Activated CD4-positive, alpha-beta T cell treated with anti-CD3 and anti-CD28 coated beads for 48 hours (primary cell): ENCODE measurements at regions not wholly inside any gene's neighbourhood (a gene's known extent, or its start where the extent isn't known, plus 50 kb on each side); places are given as distances from the start of the nearest gene placed in this dataset.
"Not testable (repeated sequence)": the region's sequence is repeated elsewhere in the genome, so short reads cannot be mapped to it uniquely, and the experiment has no call there.

ENCODE experiments used
- DNase-seq: peaks from one replicate; pipeline ENCODE4 v3.0.0-alpha.2; 2020

DNA sequence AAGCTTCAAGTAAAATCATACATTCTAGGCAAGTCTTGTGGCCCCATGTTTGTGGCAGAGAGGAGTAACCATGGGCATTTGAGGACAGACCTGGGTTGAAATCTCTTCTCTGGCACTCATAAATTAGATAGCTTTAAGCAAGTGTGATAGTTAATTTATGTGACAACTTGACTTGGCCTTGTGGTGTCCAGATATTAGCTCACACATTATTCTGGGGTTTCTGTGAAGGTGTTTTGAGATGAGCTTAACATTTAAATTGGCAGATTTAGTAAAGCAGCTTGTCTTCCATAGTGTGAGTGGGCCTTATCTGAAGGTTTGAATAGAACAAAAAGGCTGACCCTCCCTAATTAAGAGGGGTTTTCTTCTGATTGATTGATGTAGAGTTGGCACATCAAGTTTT, 161.4 kb upstream of the SPRY2 start:
- DNase-seq, result no peak

DNA sequence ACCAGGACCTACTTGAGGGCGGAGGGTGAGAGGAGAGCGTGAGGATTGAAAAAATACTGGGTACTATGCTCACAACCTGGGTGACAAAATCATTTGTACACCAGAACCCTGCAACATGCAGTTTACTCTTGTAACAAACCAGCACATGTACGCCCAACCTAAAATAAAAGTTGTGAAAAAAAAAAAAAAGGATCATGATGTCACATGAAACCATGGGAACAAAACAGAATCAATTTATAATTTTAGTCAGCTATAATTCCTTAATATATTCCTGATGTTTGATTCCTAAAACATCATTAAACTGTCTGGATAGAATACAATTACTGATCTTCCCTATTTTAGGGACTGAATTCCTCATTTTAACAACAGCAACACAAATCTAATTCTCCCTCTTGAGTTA, 160.6 kb upstream of the SPRY2 start:
- DNase-seq, result no peak

DNA sequence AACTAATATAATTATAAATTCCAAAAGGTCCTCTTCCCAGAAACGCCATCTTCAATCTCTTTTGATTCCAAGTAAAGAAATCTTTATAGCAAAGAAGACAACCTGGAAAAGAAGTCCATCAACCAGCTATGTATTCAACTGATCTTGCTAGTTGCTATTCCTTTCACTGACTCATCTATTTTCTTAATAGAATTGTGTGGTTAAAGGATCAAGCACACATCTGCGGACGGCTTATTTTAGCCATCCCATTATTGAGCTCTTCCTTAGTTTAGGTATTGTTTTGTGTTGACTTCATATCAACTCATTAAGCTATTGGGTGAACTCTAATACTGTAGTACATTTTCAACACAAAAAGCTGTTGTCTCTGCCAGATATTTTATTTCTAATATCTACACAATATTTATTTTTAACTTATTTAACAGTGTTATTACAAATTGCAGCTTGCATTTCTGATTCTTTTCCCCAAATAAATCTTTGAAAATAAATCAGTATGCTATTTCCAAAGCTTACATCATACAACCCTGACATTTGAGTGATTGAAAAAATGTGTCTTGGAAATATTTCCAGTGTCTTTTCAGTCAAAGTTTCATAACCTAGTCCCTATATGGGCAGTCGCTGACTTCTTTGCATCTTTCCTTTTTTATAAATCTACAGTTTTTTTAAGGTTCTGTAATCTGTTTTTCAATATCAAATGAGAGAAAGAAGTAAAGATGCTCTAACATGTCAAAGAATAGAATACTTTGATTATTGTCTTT, 158.8 kb upstream of the SPRY2 start:
- DNase-seq, result no peak

DNA sequence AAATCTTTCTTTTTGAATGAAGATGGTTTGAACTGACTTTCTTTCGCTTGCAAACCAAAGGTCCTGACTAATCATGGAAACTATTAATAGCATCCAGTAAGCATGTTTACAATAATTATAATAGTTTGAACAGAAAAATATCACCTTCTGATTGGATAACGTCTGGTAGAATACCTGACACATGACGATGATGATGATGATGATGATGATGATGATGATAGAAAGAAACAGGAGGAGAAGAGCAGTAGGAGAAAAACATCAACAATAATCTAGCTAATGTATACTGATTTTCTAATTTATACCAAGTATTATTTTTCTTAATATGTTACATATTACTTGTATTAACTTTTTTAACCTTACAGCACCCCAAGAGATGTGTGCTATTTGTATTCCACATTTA, 157.5 kb upstream of the SPRY2 start:
- DNase-seq, result no peak

DNA sequence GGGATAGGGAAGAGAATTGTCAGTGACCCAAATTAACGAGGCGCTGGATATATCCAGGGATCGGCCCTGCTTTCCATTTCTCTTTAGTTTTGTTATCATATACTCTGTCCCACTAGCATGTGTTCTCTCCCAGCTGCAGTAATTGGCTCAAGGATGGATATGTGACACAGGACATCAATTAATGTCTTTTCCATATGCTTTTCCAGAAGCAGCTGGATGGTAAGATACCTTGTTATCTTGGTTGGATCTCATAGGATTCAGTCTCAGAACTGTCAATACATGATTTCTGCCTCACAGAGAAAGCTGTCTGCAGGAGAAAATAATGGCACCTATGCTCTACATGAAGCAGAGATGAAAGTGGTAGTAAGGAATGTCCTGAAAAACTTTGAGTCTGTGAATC, 157.1 kb upstream of the SPRY2 start:
- DNase-seq, result no peak

DNA sequence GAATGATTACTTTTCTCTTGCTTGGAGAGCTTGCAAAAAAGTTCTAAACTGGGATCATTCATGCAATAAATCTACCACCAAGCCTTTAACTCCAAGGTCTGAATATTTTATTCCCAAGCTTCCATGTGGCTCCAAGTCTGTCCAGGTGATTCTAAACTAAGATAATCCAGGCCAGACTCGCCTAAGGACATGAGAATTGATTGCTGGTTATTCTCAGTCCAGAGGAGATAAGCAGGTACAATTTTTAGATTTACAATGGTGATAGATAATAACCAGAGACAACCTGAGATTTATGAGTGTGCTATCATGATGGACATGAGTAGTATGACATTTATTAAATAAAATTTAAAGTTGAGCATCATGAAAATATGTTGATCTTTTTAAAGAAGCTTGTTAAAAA, 156.5 kb upstream of the SPRY2 start:
- DNase-seq, result no peak

DNA sequence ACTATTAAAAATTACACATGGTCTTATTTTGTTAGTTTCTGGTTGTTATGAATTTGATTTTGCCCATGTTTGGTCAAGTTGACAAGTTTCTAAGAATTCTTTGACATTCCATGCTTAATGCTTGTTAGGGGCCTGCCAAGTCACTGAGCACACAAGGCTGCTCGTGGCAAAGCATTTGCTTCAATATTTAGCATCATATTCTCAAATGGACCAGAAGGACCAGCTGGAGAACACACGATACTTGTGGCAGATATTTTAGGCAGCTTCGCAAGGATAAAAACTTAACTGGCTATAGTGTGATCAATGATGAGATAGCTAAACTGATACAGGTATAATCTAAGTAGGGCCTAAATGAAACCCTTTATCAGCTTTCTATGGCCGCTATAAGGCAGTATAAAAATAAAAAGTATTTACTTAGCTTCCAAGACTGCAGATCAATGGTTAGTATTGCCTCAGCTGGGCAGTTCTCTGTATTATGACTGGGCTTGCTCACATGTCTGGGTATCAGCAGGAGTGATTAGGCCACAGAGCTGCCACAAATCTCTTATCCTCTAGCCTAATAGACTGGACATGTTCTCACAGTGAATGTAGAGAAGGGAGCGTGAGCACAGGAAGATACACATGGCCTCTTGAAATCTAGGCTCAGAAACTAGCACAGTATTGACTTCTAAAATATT, 155.9 kb upstream of the SPRY2 start:
- no peak for DNase-seq

DNA sequence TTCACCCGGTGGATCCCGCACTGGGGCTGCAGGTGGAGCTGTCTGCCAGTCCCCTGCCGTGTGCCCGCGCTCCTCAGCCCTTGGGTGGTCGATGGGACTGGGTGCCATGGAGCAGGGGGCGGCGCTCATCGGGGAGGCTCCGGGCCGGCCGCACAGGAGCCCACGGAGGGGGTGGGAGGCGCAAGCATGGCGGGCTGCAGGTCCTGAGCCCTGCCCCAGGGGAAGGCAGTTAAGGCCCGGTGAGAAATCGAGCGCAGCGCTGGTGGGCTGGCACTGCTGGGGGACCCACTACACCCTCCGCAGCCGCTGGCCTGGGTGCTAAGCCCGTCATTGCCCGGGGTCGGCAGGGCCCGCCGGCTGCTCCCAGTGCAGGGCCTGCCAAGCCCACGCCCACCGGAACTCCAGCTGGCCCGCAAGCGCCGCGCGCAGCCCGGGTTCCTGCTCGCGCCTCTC, 149.6 kb upstream of the SPRY2 start:
- not testable (repeated sequence) for DNase-seq

DNA sequence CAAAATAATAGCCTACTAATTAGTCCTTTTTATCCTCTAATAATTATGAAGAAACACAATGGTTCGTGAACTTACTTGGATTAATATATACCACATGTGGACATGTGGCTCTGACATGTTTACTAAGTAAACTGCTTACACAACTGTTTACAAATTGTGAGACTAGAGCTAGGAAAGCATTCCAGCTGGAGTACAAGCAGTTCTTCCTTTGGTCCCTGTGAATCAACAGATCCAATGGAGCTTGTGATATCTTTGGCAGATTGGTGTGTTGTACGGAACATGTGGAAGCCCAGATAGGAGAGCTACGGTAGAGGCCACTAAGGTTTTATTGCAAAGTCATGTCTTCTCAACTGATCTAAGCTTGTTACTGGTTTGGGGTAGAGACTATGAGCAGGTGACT, 145.5 kb upstream of the SPRY2 start:
- no peak for DNase-seq

DNA sequence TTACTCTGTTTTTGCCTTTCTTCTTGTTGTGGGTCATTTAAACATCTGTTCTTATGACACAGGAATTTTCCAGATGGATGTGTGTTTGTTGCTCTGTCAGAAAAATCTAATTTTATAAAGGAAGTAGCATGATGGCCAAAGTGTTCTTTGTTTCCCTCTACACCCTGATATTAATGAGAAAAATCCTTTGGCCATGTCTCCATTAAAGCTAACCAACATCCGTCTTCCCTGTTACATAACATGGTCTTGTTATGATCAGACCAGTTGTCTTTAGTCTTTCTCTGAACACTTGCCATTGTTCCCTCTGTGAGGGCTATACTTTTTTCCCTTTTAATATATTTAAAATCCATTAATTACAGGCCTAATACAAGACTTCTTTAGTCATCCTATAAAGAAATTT, 142.2 kb upstream of the SPRY2 start:
- no peak for DNase-seq

DNA sequence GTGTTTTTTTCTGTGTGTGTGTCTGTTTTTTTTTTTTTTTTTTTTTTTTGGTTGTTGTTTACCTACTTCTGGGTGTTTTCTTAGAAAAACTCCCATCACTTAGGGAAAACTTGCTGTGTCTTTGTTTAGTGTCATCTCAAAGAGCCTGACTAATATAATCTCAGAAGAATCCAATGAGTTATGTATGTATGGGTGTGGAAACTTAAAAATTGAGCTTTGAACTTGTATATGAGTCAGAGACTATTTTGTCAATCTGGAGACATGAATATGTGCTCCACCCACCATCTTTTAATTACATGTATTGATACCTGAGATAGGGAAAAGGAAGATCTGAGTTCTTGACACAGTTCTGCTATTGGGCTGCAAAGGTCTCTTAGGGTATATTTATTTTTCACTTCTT, 140.7 kb upstream of the SPRY2 start:
- no peak for DNase-seq

DNA sequence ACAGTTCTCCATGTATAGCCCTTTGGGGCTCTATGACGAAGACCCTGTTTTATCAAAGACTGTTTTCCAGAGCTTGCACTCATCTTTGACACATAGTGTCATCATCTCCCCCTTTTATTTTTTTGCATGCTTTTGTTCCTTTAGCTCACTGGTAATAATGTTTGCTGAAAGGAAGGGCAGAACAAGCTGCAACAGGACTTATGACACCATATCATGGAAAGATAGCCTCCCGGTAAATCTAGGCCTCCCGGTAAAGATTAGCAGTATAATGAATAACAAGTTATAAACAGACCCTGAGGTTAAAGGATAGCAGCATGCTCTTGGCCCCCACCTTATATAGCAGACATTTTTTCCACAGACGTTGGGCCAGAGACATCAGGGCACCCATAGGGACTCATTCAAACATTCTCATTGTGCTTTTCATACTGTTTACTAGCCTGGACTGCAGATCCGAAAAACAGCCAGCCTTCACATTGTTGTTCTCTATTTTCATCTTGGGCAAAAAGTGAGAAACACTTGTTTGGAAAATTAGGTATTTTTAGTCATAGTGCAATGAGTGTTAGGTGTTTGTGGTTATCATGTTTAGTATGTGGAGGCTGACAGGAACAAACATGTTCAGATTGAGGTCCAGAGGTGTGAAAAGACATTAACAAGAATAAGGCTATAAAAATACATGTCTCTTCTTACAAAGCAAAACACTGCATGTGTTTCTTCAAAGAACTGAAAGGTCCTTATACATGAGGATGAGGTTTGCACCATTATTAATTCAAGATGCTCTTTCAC, 136.9 kb upstream of the SPRY2 start:
- no peak for DNase-seq

DNA sequence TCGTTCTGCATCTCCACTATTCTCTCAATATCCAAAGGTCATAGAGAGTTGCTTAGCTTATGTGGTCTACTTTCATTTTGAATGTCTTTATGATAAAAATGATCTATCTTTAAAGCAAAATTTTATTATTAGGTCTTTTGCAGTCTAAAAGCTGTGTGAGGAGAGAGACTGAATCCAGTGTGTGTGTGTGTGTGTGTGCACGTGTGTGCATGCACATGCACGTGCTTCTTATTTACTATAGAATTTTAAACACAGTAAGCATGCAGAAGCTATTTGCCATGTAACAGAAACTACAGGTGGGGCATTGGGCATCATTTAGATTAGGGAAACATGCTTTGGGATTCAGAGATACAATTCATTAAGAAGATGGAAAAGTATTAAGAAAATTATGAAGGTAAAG, 136.0 kb upstream of the SPRY2 start:
- DNase-seq, result no peak

DNA sequence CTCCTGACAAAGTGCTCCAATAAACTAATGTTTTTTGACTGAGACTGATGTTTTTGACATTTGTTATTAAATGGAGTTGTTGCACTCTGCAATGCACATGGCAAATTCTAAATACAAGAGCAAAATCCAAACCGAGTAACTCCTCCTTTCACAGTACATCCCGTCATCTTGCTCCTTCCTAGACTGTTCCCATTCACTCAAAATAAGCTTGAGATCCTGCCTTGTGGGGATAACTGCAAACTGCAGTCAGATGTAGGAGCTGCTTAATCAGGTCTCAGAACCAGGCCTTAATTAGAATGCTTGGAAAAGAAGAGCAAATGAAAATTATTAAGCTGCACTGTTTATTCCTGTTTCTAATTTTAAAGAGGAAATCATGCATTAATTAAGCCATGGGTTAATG, 134.8 kb upstream of the SPRY2 start:
- DNase-seq, result no peak

DNA sequence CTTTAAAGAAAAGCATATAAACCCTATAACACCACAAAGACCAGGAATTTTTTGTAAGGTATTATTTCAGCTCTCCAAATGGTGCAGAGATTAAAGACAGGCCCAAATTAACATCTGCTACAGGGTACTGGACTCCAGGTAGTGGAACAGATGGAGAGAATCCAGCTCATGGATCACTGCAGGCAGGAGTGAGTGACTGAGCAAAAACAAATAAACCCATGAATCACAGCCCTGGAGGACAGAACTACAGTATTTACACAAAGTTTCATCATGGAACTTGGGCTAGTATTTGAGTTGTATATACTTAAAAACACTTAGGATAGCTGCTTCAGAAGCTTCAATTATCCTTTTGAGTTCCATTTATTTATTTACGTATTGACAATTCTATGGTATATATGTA, 132.8 kb upstream of the SPRY2 start:
- no peak for DNase-seq

DNA sequence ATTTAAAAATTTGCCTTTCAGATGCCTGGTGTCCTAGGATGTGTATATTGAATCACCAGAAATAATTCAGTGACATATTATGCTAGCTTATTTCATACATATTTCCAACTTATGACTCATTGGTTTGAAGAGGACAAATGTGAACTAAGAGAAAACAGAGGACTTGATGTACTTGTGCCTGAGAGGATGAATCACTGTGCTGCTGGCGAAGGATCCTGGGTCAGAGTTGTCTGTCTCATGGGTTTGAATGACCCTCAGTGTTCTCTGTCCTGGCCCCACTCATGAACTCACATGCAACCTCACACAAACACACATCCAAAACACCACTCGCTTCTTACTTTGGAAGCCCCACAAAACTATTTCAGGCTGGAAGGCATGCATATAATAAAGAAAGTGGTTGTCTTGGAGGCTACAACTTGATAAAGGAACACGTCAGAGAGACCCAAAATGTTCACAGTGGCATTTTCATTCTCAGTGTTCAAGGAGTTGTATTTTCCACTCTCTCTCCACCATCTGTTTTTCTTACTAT, 129.0 kb upstream of the SPRY2 start:
- DNase-seq, result no peak

DNA sequence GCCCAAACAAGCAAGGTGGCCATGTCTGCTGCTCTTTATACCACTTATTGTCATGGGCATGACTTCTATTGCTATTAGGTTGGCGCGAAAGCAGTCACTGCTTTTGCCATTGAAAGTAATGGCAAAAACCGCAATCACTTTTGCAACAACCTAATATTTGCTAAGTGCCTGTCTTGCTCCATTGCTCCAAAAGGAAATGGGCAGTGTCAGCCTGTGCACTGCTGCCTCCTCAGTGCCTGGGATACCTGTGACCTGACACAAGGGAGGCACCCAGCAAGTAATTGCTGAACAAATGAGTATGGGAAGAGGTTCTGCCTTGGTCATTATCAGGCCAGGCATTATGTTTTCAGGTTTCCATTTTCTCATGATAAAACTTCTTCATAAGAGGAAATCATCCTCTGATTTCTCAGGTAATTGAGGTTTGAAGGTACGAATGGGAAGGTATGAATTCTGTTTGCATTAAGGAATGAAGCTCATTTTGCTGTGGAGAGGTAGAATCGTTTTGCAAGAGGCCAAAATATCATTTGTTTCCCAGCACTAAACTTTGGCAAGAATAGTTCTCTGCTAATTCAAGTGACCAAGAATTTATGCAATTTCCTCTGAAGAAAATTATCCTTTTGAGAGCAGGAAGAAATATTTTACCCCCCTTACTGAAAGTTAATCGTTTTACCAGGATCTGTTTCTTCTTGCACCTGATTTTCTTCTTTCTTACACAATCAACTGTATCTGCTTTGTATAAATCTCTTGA, 128.4 kb upstream of the SPRY2 start:
- DNase-seq, result no peak

DNA sequence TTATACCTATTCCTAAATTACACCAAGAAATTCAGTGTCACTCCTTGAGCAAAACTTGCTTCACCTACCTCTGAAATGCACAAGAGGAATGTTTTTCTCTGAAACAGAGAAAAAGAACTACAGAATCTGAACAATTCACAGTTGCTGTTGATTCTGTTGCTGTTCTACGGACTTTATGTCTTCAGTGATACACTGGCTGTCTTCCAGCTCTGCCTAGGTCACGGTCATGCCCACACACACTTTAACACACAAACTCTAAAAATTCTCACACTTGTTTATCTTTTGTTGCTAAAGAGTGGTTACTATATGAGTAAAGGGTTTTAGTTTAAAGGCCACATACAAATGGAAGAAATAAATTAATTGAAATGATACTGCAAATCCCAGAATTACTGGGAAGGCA, 124.4 kb upstream of the SPRY2 start:
- no peak for DNase-seq

DNA sequence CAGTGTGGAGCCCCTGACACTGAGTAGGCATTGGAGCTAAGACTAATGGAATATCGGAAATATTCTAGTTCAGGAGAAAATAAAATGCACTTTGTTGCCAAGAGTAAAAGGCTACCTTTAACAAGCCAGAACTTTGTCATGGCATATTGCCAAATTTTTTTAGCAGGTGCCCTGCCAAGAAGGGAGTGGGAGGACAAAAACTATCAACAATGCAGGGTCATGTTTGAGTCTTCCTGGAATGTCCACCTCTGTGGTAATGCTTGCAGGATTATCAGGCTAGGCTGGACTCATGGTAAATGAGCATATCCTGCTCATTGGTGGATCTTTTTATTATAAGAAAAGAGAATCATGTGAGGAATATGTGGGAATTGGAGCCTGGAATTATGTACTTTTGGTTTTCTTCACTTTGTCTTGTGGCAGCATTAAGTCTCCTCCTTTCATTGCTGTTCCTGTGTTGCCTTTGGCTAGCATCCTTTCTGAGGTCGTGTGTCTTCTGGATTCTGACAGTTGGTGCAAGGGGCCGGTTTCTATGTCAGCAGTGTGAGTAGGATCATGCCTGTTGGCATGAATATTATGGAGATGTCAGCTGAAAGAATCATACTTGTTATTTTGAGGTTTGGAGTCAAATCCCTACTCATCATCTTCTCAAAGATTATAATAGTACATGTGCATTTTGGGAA, 122.9 kb upstream of the SPRY2 start:
- no peak for DNase-seq

DNA sequence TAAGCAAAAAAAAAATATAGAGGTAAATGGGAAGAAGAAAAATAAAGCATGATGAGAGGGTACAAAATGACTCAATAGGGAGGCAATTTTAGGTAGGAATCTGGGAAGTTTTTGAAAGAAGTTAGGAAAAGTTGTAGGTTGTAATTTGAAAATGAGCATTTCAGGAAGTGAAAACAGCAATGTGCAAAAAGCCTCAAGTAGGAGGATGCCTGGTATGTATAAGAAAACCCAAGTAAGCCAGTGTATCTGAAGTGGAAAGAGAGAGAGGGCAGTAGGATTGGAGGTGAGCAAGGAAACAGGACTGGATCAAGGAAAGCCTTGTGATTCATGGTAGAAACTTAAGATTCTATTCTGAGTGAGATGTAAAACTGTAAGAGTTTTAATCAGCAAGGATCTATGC, 121.6 kb upstream of the SPRY2 start:
- DNase-seq, result no peak

DNA sequence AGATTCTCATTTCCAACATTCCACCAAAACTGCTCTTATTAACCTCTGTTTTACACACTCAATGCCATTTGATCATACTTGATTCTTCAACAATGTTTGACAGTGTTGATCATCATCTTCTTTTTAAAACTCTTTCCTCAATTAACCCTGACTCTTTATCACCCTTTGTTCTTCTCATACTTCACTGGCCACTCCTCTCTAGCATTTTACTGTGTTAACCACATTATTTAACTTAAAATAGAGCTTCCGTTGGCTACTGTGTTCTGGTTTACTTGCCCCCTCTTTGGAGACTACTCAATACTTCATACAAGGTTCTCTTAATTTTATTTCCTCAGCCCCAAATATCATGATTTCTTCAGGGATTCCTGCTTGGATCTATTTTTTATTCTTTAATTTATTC, 121.1 kb upstream of the SPRY2 start:
- DNase-seq, result no peak

DNA sequence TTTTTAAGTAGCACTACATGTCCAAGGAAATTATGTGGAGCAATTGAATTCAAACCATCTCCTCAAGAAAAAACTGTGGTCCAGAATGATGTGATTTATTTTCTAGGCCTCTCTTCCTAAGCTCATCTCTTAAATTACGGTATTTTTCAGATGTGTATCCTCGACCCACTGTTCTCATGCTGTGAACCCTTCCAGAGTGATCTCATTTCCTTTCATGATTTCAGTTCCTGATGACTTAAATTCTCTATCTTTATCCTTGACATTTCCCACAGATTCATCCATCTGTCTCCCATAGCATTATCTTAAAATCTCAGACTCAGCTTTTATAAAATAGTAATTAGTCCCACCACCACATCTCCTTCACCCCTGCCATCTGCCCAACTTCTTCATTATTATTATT, 117.6 kb upstream of the SPRY2 start:
- DNase-seq, result no peak
